Right lobe of liver (tissue), 6 donors: ENCODE measurements at regions not wholly inside any gene's neighbourhood (a gene's known extent, or its start where the extent isn't known, plus 50 kb on each side); places are given as distances from the start of the nearest gene placed in this dataset.

Experiments
- ATAC-seq, 4 donors: fragments of 200-7000 bp; cut with Tn5 transposase; one replicate each; pipeline ENCODE4 v1.9.1; 2020; ENCODE audit warnings: mild to moderate bottlenecking in 4 of 4, moderate library complexity in 4 of 4
- DNase-seq, 3 donors: peaks; one replicate each; pipeline ENCODE4 v3.0.0-alpha.2; 2020
- H3K27ac ChIP-seq, 3 donors: fragments of 200-600 bp; one replicate each; pipeline ENCODE4 v1.8.0; 2022
- H3K27me3 ChIP-seq, 2 donors: fragments of 200-600 bp; one replicate each; pipeline ENCODE4 v1.8.0; 2022
- H3K36me3 ChIP-seq, 4 donors: fragments of 200-600 bp; sonication (generic) in 1 of 4; one replicate each; pipeline versions ENCODE4 v1.5.1 to v1.8.0; 2017 to 2022; ENCODE audit warnings: control low read depth in 1 of 4
- H3K4me1 ChIP-seq, 4 donors: fragments of 200-600 bp; sonication (generic) in 1 of 4; one replicate each; pipeline versions ENCODE4 v1.5.1 to v1.8.0; 2017 to 2022; ENCODE audit warnings: control low read depth in 1 of 4
- H3K4me3 ChIP-seq, 3 donors: fragments of 200-600 bp; one replicate each; pipeline ENCODE4 v1.8.0; 2022
- H3K9me3 ChIP-seq, 4 donors: fragments of 200-600 bp; sonication (generic) in 1 of 4; one replicate each; pipeline versions ENCODE4 v1.5.1 to v1.8.0; 2017 to 2022; ENCODE audit warnings: control low read depth in 1 of 4
- CTCF ChIP-seq, 4 donors: fragments of 200-600 bp in 3 of 4; fragments of 450-650 bp in 1 of 4; IDR thresholded peaks; one replicate each; pipeline versions ENCODE4 v1.5.1 to v1.8.0; 2016 to 2022; ENCODE audit warnings: antibody characterized with exemption in 4 of 4, mild to moderate bottlenecking in 2 of 4
- POLR2A ChIP-seq: fragments of 450-650 bp; IDR thresholded peaks from one replicate; pipeline ENCODE4 v1.6.1; 2017; ENCODE audit warnings: antibody characterized with exemption, mild to moderate bottlenecking
- WGBS: methylation state at CpG from one replicate; pipeline ENCODE4 v1.1.6; 2018; ENCODE audit warnings: low coverage, low lambda C conversion rate; ENCODE audit not compliant: insufficient coverage; ENCODE audit errors: missing lambda C conversion rate; 5-methylcytosine and 5-hydroxymethylcytosine counted together
- intact Hi-C, 2 donors: fragments of 100-400 bp; cut with DNase I; formaldehyde crosslinking; loops; one replicate each; pipeline versions ENCODE4 v1.11.2 to v1.14.1; 2022
- donor health status: DM: no; HTN: yes; CAD: no.
- donor health status: DM: no; HTN: no; CAD: no.
- donor health status: DM: no; HTN: no; CAD: no.
- donor health status: DM: no; HTN: yes; CAD: no.
- donor health status: DM: no; HTN: yes; CAD: no.

- H3K27ac ChIP-seq = no peak overlapping the region
- intact Hi-C loops = no loop called here
- no peak overlapping the region for H3K4me3 ChIP-seq
- H3K27me3 ChIP-seq = no peaks in the 10 kb centered on the region
- H3K4me1 ChIP-seq = peaks cover 0 to 8% (median 4%) of the 10 kb centered on the region in 4 donors
- 29% methylated on average over 3 of the region's 5 CpGs for WGBS
- no peaks in the 10 kb centered on the region for H3K36me3 ChIP-seq
- TF ChIP-seq POLR2A (no peak), CTCF (IDR thresholded peaks at IDR 0.05) (no peak)
- ATAC-seq (no peak), DNase-seq (peak in 1 of 3 donors; percentile 10)
- no peaks in the 10 kb centered on the region for H3K9me3 ChIP-seq
Measured at GRCh38 chr13:112639521-112639920, 50.3 kb upstream of the ATP11A start.

GRCh38 chr13:112638919-112639318 is 50.9 kb upstream of the ATP11A start:
- Histone ChIP-seq H3K4me1 (peaks cover 0 to 8% (median 3%) of the 10 kb centered on the region in 4 donors), H3K36me3 (no peaks in the 10 kb centered on the region), H3K4me3 (no peak overlapping the region), H3K27me3 (no peaks in the 10 kb centered on the region), H3K9me3 (no peaks in the 10 kb centered on the region), H3K27ac (no peak overlapping the region)
- intact Hi-C loops = no loop called here
- TF ChIP-seq POLR2A (no peak), CTCF (IDR thresholded peaks at IDR 0.05) (no peak)
- WGBS = 52% methylated on average over 9 of the region's 10 CpGs
- DNase-seq (peak in 1 of 3 donors; percentile 4), ATAC-seq (no peak)

GRCh38 chr13:112638157-112638750 is 50.3 kb upstream of the TUBGCP3 start:
- no peaks in the 10 kb centered on the region for H3K9me3 ChIP-seq
- DNase-seq = peak in 1 of 3 donors; percentile 24
- no peaks in the 10 kb centered on the region for H3K27me3 ChIP-seq
- no peaks in the 10 kb centered on the region for H3K36me3 ChIP-seq
- no peak overlapping the region for H3K4me3 ChIP-seq
- 57% methylated on average over 11 of the region's 24 CpGs for WGBS
- ATAC-seq = no peak
- intact Hi-C loops = no loop called here
- peaks cover 0 to 2% (median 0%) of the 10 kb centered on the region in 4 donors for H3K4me1 ChIP-seq
- no peak for TF ChIP-seq POLR2A
- no peak for TF ChIP-seq CTCF (IDR thresholded peaks at IDR 0.05)
- no peak overlapping the region for H3K27ac ChIP-seq
